ENCODE measurements at regions not wholly inside any gene's neighbourhood (a gene's known extent, or its start where the extent isn't known, plus 50 kb on each side); places are given as distances from the start of the nearest gene placed in this dataset.
"Not testable (repeated sequence)": the region's sequence is repeated elsewhere in the genome, so short reads cannot be mapped to it uniquely, and the experiment has no call there.

GRCh38 chr16:72635694-72636093 lies 412.2 kb downstream of the ZFHX3 start:
- Histone ChIP-seq H3K4me1 (ENCODE audit: low read depth, poor library complexity, severe bottlenecking) (peaks cover 14% of the 10 kb centered on the region), H3K27me3 (ENCODE audit: insufficient read depth, low read depth) (no peaks in the 10 kb centered on the region), H3K4me3 (IDR thresholded peaks at IDR 0.05; ENCODE audit: insufficient read depth, low read depth, low read length) (no peak overlapping the region), H3K9ac (no peak overlapping the region), H2AFZ (ENCODE audit: low read depth) (no peak overlapping the region), H3K27ac (no peak overlapping the region), H3K36me3 (ENCODE audit: insufficient read depth) (no peaks in the 10 kb centered on the region), H4K20me1 (ENCODE audit: insufficient read depth) (no peaks in the 10 kb centered on the region), H3K79me2 (ENCODE audit: insufficient read depth, low read depth) (no peaks in the 10 kb centered on the region), H3K4me2 (no peak overlapping the region)
- TF ChIP-seq CTCF (conservative IDR thresholded peaks at IDR 0.05; ENCODE audit: low read depth, low read length) = no peak

GRCh38 chr16:72635104-72635503 lies 412.8 kb downstream of the ZFHX3 start:
- H4K20me1 ChIP-seq (ENCODE audit: insufficient read depth) = no peaks in the 10 kb centered on the region
- no peaks in the 10 kb centered on the region for H3K36me3 ChIP-seq (ENCODE audit: insufficient read depth)
- H3K79me2 ChIP-seq (ENCODE audit: insufficient read depth, low read depth) = no peaks in the 10 kb centered on the region
- H3K4me2 ChIP-seq = no peak overlapping the region
- peaks cover 14% of the 10 kb centered on the region for H3K4me1 ChIP-seq (ENCODE audit: low read depth, poor library complexity, severe bottlenecking)
- TF ChIP-seq CTCF (conservative IDR thresholded peaks at IDR 0.05; ENCODE audit: low read depth, low read length) = no peak
- H2AFZ ChIP-seq (ENCODE audit: low read depth) = no peak overlapping the region
- H3K9ac ChIP-seq = no peak overlapping the region
- no peaks in the 10 kb centered on the region for H3K27me3 ChIP-seq (ENCODE audit: insufficient read depth, low read depth)
- no peak overlapping the region for H3K27ac ChIP-seq
- no peak overlapping the region for H3K4me3 ChIP-seq (IDR thresholded peaks at IDR 0.05; ENCODE audit: insufficient read depth, low read depth, low read length)

- not testable (repeated sequence) for H3K4me1 ChIP-seq (ENCODE audit: low read depth, poor library complexity, severe bottlenecking); H3K4me3 ChIP-seq (IDR thresholded peaks at IDR 0.05; ENCODE audit: insufficient read depth, low read depth, low read length); H4K20me1 ChIP-seq (ENCODE audit: insufficient read depth); H3K79me2 ChIP-seq (ENCODE audit: insufficient read depth, low read depth); H3K27me3 ChIP-seq (ENCODE audit: insufficient read depth, low read depth); H2AFZ ChIP-seq (ENCODE audit: low read depth); H3K36me3 ChIP-seq (ENCODE audit: insufficient read depth)
- Histone ChIP-seq H3K27ac (peak overlapping the region; percentile 56), H3K4me2 (peak overlapping the region; percentile 29; the same call in 1 of the 2 replicates), H3K9ac (peak overlapping the region; percentile 43; the same call in 1 of the 2 replicates)
Measured at GRCh38 chr16:72627182-72627896, 420.6 kb downstream of the ZFHX3 start.

- no peak for TF ChIP-seq CTCF (conservative IDR thresholded peaks at IDR 0.05; ENCODE audit: low read depth, low read length)
- Histone ChIP-seq H3K4me1 (ENCODE audit: low read depth, poor library complexity, severe bottlenecking) (no peaks in the 10 kb centered on the region), H3K9ac (peak overlapping the region; percentile 43; the same call in 1 of the 2 replicates), H3K27ac (peak overlapping the region; percentile 56), H4K20me1 (ENCODE audit: insufficient read depth) (no peaks in the 10 kb centered on the region), H3K36me3 (ENCODE audit: insufficient read depth) (no peaks in the 10 kb centered on the region), H2AFZ (ENCODE audit: low read depth) (no peak overlapping the region), H3K79me2 (ENCODE audit: insufficient read depth, low read depth) (peaks cover 5% of the 10 kb centered on the region; the same call in 1 of the 2 replicates), H3K4me2 (peak overlapping the region; percentile 29), H3K4me3 (IDR thresholded peaks at IDR 0.05; ENCODE audit: insufficient read depth, low read depth, low read length) (no peak overlapping the region), H3K27me3 (ENCODE audit: insufficient read depth, low read depth) (no peaks in the 10 kb centered on the region)
Measured at GRCh38 chr16:72626623-72627022, 421.3 kb downstream of the ZFHX3 start.

GRCh38 chr16:72621651-72622050 lies 426.3 kb downstream of the ZFHX3 start:
- H3K4me1 ChIP-seq (ENCODE audit: low read depth, poor library complexity, severe bottlenecking) = no peaks in the 10 kb centered on the region

More at GRCh38 chr16:72621651-72622050, 426.3 kb downstream of the ZFHX3 start:
- Histone ChIP-seq H3K4me2 (no peak overlapping the region), H3K27ac (no peak overlapping the region), H3K79me2 (ENCODE audit: insufficient read depth, low read depth) (0 out of 2 replicates have a peak, but pooled peaks cover 5% of the 10 kb centered on the region), H4K20me1 (ENCODE audit: insufficient read depth) (no peaks in the 10 kb centered on the region), H3K9ac (no peak overlapping the region), H3K36me3 (ENCODE audit: insufficient read depth) (no peaks in the 10 kb centered on the region), H3K4me3 (IDR thresholded peaks at IDR 0.05; ENCODE audit: insufficient read depth, low read depth, low read length) (no peak overlapping the region), H2AFZ (ENCODE audit: low read depth) (no peak overlapping the region), H3K27me3 (ENCODE audit: insufficient read depth, low read depth) (no peaks in the 10 kb centered on the region)
- no peak for TF ChIP-seq CTCF (conservative IDR thresholded peaks at IDR 0.05; ENCODE audit: low read depth, low read length)
